Activated CD8-positive, alpha-beta memory T cell treated with anti-CD3 and anti-CD28 coated beads, Interleukin-2, amount 50 U/mL, for 24 hours (primary cell): ENCODE measurements at regions not wholly inside any gene's neighbourhood (a gene's known extent, or its start where the extent isn't known, plus 50 kb on each side); places are given as distances from the start of the nearest gene placed in this dataset.
"Not testable (repeated sequence)": the region's sequence is repeated elsewhere in the genome, so short reads cannot be mapped to it uniquely, and the experiment has no call there.

ENCODE experiments used
- DNase-seq: peaks from one replicate; pipeline ENCODE4 v3.0.0-alpha.2; 2020; ENCODE audit errors: extremely low read depth

- DNase-seq, result not testable (repeated sequence)
Observed at GRCh38 chr4:189740118-189740517, 200.6 kb upstream of the FRG1 start.

DNA sequence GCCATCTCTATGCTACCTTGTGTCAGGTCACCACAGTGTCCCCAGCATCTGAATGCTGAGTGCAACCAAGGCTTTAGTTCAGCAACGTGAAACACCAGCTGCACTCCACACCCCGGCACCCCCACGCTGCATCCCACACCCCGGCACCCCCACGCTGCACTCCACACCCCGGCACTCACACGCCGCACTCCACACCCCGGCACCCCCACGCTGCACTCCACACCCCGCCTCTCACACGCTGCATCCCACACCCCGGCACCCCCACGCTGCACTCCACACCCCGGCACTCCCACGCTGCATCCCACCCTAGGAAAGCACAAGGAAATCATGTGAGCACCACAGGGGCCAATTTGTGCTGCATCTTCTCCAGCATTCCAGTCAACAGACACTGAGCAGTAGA is 199.8 kb upstream of the FRG1 start:
- no peak for DNase-seq

GRCh38 chr4:189753092-189753491 is 187.6 kb upstream of the FRG1 start:
- not testable (repeated sequence) for DNase-seq

- DNase-seq, result no peak
Observed at GRCh38 chr4:189763583-189763982, 177.1 kb upstream of the FRG1 start.

GRCh38 chr4:189765301-189765700 is 175.4 kb upstream of the FRG1 start:
- DNase-seq, result no peak

- no peak for DNase-seq
Observed at GRCh38 chr4:189765736-189766135, 174.9 kb upstream of the FRG1 start.

GRCh38 chr4:189767941-189768340 is 172.7 kb upstream of the FRG1 start:
- no peak for DNase-seq

DNA sequence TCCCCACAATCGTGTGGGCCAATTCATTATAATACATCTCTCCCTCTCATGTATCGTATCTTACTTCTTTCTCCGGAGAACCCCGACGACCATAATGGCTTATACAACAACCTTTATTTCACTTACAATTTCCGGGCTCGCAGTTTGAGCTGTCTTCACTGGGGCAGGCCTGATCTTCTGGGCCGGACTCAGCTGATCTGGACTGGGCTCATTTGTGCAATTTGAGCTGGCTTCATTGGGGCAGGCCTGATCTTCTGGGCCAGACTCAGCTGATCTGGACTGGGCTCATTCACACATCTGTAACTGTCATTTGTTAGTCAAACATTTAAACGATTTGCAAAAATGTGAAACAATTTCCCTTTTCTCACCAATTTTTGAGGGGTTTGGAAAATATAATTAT is 171.5 kb upstream of the FRG1 start:
- DNase-seq, result no peak

DNA sequence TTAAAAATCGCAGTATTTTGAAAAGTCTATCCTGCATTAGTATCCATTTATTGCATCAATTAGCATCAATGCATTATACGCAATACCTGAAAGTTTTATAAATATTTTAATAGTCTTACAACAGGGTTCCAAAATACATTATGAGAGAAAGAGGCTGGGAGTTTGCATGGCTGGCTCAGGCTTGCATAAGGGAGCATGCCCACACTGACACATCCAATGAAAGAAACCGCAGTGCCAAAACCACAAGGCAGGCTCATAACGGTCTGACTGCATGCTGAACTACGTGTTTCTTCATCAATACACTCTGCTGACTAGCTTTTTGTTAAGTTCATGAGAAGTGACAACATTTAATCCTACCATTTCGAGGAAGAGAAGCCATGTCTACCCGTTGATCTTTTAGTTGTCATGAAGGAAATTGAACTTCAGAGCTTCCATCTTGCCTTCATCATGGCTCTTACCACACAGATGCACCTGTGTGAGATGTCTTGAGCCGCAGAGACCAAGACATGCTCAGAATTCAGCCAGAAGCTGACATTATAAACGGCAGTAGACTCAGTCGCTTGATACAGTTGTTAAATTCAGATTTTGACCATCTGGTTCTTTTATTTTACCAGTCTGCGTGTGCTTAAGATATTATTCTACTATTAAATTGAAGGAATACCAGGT is 168.8 kb upstream of the FRG1 start:
- DNase-seq, result no peak

DNA sequence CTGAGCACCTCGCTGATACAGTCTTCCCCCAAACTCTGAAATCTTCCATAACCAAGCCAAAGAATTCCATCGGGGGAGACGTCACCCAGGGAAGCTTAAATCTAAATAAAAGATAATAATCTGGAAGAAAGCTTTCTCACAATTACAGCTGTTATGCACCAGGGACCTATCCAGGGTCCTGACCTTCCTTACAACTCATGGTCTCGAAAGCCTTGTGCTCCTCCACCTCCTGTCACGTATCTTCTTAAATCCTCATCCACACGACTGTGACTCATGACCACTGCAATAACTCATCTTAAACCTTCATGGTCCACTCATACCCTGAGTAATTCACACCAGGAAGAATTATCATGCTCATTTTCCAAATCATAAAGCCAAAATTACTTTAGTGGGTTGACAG is 166.8 kb upstream of the FRG1 start:
- no peak for DNase-seq

DNA sequence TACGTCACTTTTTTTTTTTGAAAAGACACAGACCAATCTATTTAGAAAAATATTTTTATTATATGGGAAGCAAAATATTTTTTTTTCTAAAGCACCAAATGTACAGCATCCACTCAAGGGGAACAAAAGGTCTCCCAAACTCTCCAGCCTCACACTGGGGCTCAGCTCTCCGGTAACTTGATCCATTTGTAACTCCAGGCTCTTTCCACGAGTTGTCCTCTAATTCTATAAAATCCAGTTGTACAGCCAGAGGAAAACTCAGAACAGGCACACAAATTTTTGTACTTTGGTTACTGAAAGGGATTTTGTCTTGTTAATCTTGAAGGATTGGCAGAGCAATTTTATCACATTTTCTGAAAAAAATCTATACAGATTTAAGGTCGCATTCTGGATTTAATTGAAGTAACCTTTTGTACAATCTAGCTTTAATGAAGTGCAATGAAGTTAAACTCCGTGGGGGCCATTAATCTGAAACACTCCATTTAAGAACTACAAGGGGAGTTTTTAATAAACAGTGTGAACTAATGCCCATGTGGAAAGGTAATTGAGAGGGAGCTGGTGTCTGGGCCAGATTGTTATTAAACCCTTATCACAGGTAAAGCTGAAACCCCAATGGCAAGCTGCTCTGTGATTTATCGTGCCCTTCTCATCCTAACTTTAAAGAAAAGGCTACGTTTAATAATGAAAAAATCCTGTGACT is 161.2 kb upstream of the FRG1 start:
- DNase-seq, result no peak

DNA sequence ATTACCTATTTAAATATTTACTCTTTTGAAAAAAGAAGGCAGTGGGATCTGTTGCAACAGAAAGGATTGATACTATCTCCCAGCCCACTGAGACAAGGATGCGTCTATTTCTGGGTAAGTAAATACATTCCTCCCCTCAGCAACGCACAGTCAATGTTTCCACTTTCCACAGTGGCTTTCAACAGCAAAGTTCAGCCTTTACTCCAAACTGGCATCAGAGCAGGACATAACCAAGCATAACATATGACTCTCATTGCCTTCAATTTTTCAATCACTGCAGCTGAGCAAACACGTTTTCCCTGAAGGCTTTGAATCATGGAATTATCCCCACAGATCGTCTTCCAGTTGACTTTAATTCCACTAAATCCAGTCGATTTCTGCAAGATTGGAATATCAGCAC is 160.3 kb upstream of the FRG1 start:
- no peak for DNase-seq

DNA sequence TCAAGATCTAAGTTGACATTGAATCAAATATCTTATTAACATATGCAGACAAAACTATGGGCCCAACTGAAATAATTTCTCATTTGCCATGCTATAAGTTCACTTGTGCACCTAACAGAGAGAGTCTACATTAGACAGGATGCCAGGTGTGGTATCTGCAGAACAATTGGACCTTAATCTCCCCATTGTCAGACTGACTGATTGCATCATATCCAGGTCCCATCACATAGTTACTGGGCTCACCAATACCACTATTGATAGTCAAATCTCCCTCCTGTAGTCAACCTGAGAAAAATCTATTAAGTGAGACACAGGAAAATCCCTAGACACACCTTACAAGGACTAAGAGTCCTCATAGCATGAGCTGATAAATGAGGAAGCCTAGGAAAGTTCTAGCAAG is 156.0 kb upstream of the FRG1 start:
- no peak for DNase-seq

GRCh38 chr4:189785257-189785656 is 155.4 kb upstream of the FRG1 start:
- DNase-seq, result no peak

GRCh38 chr4:189786447-189786846 is 154.2 kb upstream of the FRG1 start:
- no peak for DNase-seq

GRCh38 chr4:189787216-189788031 is 153.2 kb upstream of the FRG1 start:
- no peak for DNase-seq

- DNase-seq, result peak; percentile 13
Observed at GRCh38 chr4:189792924-189793618, 147.6 kb upstream of the FRG1 start.

- DNase-seq, result no peak
Observed at GRCh38 chr4:189800545-189801088, 140.1 kb upstream of the FRG1 start.

DNA sequence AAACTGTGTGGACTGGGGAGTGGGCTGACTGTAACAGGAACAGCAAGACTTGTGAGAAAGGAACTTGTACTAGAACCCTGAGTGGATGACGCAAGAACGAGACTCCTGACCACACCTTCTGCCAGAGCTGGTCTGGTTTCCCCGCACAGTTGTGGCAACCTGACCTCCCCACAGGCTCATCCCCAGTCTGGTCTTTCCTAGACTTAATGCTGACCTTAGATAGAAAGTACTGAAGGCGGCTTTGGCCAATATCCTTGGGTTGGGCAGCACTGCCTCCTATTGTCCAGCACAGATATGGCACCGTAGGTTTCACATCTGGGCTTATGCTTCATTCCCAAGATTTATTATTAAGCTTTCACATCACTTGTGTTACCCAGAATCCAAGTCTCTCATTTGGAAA is 137.8 kb upstream of the FRG1 start:
- DNase-seq, result no peak

DNA sequence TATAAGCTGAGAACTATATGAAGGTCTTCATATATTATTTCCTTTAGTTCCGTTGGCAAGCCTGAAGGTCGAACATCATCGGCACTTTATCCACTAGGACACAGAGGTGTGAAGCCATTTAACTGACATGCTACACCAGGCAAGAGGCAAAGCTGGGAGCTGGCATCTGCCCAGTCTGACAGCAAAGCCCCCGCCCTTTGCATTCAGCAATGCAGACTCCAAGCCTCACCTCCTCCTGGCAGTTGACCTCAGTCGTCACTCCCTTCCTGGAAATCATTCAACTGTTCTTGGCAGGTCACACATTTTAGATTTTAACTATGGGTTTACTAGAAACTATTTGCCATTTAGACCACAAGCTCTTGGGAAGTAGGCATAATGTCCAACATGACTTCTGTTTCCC is 135.8 kb upstream of the FRG1 start:
- DNase-seq, result no peak

- DNase-seq, result no peak
Observed at GRCh38 chr4:189806506-189806905, 134.2 kb upstream of the FRG1 start.

DNA sequence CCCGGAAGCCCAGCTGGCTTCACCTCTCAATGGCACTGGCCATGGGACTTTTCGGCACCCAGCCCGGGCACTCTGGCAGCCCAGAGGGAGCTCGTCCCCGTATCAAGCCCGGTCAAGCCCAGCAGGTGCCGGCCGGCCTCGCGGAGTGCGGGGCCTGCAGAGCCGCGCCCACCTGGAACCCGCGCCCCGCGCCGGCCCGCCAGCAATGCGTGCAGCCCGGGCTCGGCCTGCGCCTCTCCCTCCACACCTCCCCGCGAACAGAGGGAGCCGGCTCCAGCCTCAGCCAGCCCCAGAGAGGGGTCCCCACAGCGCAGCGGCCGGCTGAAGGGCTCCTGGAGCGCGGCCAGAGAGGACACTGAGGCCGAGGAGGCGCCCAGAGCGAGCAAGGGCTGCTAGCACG is 133.6 kb upstream of the FRG1 start:
- no peak for DNase-seq
